ENCODE measurements at regions not wholly inside any gene's neighbourhood (a gene's known extent, or its start where the extent isn't known, plus 50 kb on each side); places are given as distances from the start of the nearest gene placed in this dataset.

GRCh38 chr2:234615643-234616356 lies 118.9 kb upstream of the ARL4C start:
- in situ Hi-C loops (cut with HindIII; ENCODE audit: low sequenced_read_pairs) = no loop called here

- in situ Hi-C loops (cut with HindIII; ENCODE audit: low sequenced_read_pairs) = no loop called here
Observed at GRCh38 chr2:234611209-234611608, 114.3 kb upstream of the ARL4C start.

- in situ Hi-C loops (cut with HindIII; ENCODE audit: low sequenced_read_pairs) = no loop called here
Observed at GRCh38 chr2:234608946-234609345, 112.1 kb upstream of the ARL4C start.

- in situ Hi-C loops (cut with HindIII; ENCODE audit: low sequenced_read_pairs) = no loop called here
Observed at GRCh38 chr2:234607691-234608090, 110.8 kb upstream of the ARL4C start.

GRCh38 chr2:234606896-234607295 lies 110.0 kb upstream of the ARL4C start:
- in situ Hi-C loops (cut with HindIII; ENCODE audit: low sequenced_read_pairs) = no loop called here

- in situ Hi-C loops (cut with HindIII; ENCODE audit: low sequenced_read_pairs) = no loop called here
Observed at GRCh38 chr2:234603619-234604018, 106.7 kb upstream of the ARL4C start.

GRCh38 chr2:234601213-234601612 lies 104.3 kb upstream of the ARL4C start:
- in situ Hi-C loops (cut with HindIII; ENCODE audit: low sequenced_read_pairs) = no loop called here

- in situ Hi-C loops (cut with HindIII; ENCODE audit: low sequenced_read_pairs) = no loop called here
Observed at GRCh38 chr2:234597576-234597861, 100.6 kb upstream of the ARL4C start.

GRCh38 chr2:234596696-234597575 lies 100.1 kb upstream of the ARL4C start:
- in situ Hi-C loops (cut with HindIII; ENCODE audit: low sequenced_read_pairs) = no loop called here

- in situ Hi-C loops (cut with HindIII; ENCODE audit: low sequenced_read_pairs) = no loop called here
Observed at GRCh38 chr2:234595829-234596228, 98.9 kb upstream of the ARL4C start.

GRCh38 chr2:234594715-234595114 lies 97.8 kb upstream of the ARL4C start:
- in situ Hi-C loops (cut with HindIII; ENCODE audit: low sequenced_read_pairs) = no loop called here

- in situ Hi-C loops (cut with HindIII; ENCODE audit: low sequenced_read_pairs) = no loop called here
Observed at GRCh38 chr2:234593636-234594035, 96.8 kb upstream of the ARL4C start.

GRCh38 chr2:234592541-234592940 lies 95.7 kb upstream of the ARL4C start:
- in situ Hi-C loops (cut with HindIII; ENCODE audit: low sequenced_read_pairs) = no loop called here

- in situ Hi-C loops (cut with HindIII; ENCODE audit: low sequenced_read_pairs) = no loop called here
Observed at GRCh38 chr2:234590076-234590475, 93.2 kb upstream of the ARL4C start.

GRCh38 chr2:234588054-234588430 lies 91.2 kb upstream of the ARL4C start:
- in situ Hi-C loops (cut with HindIII; ENCODE audit: low sequenced_read_pairs) = no loop called here

GRCh38 chr2:234587341-234588053 lies 90.6 kb upstream of the ARL4C start:
- in situ Hi-C loops (cut with HindIII; ENCODE audit: low sequenced_read_pairs) = no loop called here

GRCh38 chr2:234583331-234583730 lies 86.5 kb upstream of the ARL4C start:
- in situ Hi-C loops (cut with HindIII; ENCODE audit: low sequenced_read_pairs) = no loop called here

- in situ Hi-C loops (cut with HindIII; ENCODE audit: low sequenced_read_pairs) = no loop called here
Observed at GRCh38 chr2:234580686-234581085, 83.8 kb upstream of the ARL4C start.

- in situ Hi-C loops (cut with HindIII; ENCODE audit: low sequenced_read_pairs) = loop anchor here (5.0 to 10.0 kb wide), 2 partner anchors 78 to 515 kb away; no protein-coding TSS in a partner anchor
Observed at GRCh38 chr2:234579231-234579962, 82.5 kb upstream of the ARL4C start.

- in situ Hi-C loops (cut with HindIII; ENCODE audit: low sequenced_read_pairs) = loop anchor here (5.0 to 10.0 kb wide), 2 partner anchors 79 to 516 kb away; no protein-coding TSS in a partner anchor
Observed at GRCh38 chr2:234578389-234578788, 81.5 kb upstream of the ARL4C start.

GRCh38 chr2:234577191-234577590 lies 80.3 kb upstream of the ARL4C start:
- in situ Hi-C loops (cut with HindIII; ENCODE audit: low sequenced_read_pairs) = loop anchor here (5.0 to 10.0 kb wide), 2 partner anchors 80 to 518 kb away; no protein-coding TSS in a partner anchor
